ENCODE measurements at regions not wholly inside any gene's neighbourhood (a gene's known extent, or its start where the extent isn't known, plus 50 kb on each side); places are given as distances from the start of the nearest gene placed in this dataset.

GRCh38 chrX:45324941-45325340, 124.3 kb upstream of the DIPK2B start:
- Histone ChIP-seq H3K4me1 (peaks cover 0 to 4% (median 0%) of the 10 kb centered on the region in 4 donors), H3K27ac (no peak overlapping the region), H3K27me3 (no peaks in the 10 kb centered on the region), H3K36me3 (no peaks in the 10 kb centered on the region), H3K4me3 (no peak overlapping the region), H3K9me3 (no peaks in the 10 kb centered on the region)
- 63 to 73% methylated on average over 3 of the region's 3 CpGs for WGBS, 2 donors (ENCODE audit: low coverage in 1 of 2)
- in situ Hi-C loops (cut with MboI; ENCODE audit: low pct_ligation_motif_present in 1 of 4, low pct_unique_long_range_greater_than_20kb in 1 of 4, low sequenced_read_pairs in 3 of 4) (loop anchor here in 3 of 4 donors (25.0 kb wide), 2 partner anchors 1062 to 1087 kb away; no protein-coding TSS in a partner anchor), intact Hi-C loops (cut with DNase I; ENCODE audit: low total_unique reads) (loop anchor here (10.0 kb wide), 1 partner anchor 1080 kb away; no protein-coding TSS in a partner anchor)
- DNase-seq: no peak
- TF ChIP-seq EP300 (IDR thresholded peaks at IDR 0.05; ENCODE audit: low read depth) (no peak), POLR2AphosphoS5 (IDR thresholded peaks at IDR 0.05) (no peak), POLR2A (IDR thresholded peaks at IDR 0.05) (no peak)
- TF ChIP-seq, protein P1, sequence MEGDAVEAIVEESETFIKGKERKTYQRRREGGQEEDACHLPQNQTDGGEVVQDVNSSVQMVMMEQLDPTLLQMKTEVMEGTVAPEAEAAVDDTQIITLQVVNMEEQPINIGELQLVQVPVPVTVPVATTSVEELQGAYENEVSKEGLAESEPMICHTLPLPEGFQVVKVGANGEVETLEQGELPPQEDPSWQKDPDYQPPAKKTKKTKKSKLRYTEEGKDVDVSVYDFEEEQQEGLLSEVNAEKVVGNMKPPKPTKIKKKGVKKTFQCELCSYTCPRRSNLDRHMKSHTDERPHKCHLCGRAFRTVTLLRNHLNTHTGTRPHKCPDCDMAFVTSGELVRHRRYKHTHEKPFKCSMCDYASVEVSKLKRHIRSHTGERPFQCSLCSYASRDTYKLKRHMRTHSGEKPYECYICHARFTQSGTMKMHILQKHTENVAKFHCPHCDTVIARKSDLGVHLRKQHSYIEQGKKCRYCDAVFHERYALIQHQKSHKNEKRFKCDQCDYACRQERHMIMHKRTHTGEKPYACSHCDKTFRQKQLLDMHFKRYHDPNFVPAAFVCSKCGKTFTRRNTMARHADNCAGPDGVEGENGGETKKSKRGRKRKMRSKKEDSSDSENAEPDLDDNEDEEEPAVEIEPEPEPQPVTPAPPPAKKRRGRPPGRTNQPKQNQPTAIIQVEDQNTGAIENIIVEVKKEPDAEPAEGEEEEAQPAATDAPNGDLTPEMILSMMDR (IDR thresholded peaks at IDR 0.05): no peak

DNA sequence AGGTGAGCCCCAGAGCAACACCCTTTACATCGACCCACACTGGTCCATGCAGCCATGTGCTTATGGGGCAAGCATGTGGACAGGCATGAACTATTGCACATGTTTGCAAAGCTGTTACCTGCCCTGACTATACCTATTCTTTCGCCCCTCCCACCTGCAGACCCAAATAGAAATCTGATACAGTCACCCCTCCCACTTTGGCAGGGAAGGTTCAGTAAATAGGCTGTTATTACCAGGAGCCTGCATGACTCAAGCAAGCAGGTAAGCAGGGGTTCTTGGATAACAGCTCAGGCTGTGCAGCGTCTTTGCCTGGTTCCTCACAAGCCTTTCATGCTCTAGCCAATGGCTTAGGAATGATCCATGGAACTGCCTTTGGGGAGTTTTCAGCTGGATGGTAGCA, 122.7 kb upstream of the DIPK2B start:
- Histone ChIP-seq H3K9me3 (no peaks in the 10 kb centered on the region), H3K27me3 (no peaks in the 10 kb centered on the region), H3K27ac (no peak overlapping the region), H3K36me3 (no peaks in the 10 kb centered on the region), H3K4me1 (peaks cover 0 to 4% (median 0%) of the 10 kb centered on the region in 4 donors), H3K4me3 (no peak overlapping the region)
- 85% methylated on average over 3 of the region's 3 CpGs; no CpG with 5 or more reads in 1 of the 2 donors for WGBS, 2 donors (ENCODE audit: low coverage in 1 of 2)
- DNase-seq: no peak
- in situ Hi-C loops (cut with MboI; ENCODE audit: low pct_ligation_motif_present in 1 of 4, low pct_unique_long_range_greater_than_20kb in 1 of 4, low sequenced_read_pairs in 3 of 4): loop anchor here in 2 of 4 donors (25.0 kb wide), 2 partner anchors 1064 to 1089 kb away; no protein-coding TSS in a partner anchor
- TF ChIP-seq POLR2AphosphoS5 (IDR thresholded peaks at IDR 0.05) (no peak), POLR2A (IDR thresholded peaks at IDR 0.05) (no peak), EP300 (IDR thresholded peaks at IDR 0.05; ENCODE audit: low read depth) (no peak)
- TF ChIP-seq, protein P1 (IDR thresholded peaks at IDR 0.05): no peak
- intact Hi-C loops (cut with DNase I; ENCODE audit: low total_unique reads): loop anchor here (10.0 kb wide), 1 partner anchor 1081 kb away; no protein-coding TSS in a partner anchor

DNA sequence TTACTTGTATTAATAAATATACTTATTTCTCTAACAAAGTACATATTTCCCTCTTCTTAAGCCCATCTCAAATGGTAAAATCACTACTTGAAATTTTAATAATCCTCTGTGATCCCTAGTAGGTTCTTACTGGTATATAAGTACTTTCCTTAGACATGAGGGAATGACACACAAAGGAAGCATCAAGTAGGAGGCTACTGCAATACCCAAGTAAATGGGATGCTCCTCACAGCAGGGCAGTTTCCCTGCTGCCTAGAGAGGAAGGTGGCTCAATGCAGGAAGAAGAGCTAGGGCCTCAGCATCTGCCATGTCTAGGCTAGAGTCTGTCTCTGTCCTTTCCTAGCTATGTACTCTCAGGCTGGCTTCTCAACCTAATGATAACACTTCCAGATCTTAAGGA, 122.1 kb upstream of the DIPK2B start:
- Histone ChIP-seq H3K36me3 (no peaks in the 10 kb centered on the region), H3K4me3 (no peak overlapping the region), H3K9me3 (no peaks in the 10 kb centered on the region), H3K4me1 (peaks cover 0 to 4% (median 0%) of the 10 kb centered on the region in 4 donors), H3K27ac (no peak overlapping the region), H3K27me3 (no peaks in the 10 kb centered on the region)
- TF ChIP-seq POLR2AphosphoS5 (IDR thresholded peaks at IDR 0.05) (no peak), EP300 (IDR thresholded peaks at IDR 0.05; ENCODE audit: low read depth) (no peak), POLR2A (IDR thresholded peaks at IDR 0.05) (no peak)
- TF ChIP-seq, protein P1 (IDR thresholded peaks at IDR 0.05): no peak
- no peak for DNase-seq
- in situ Hi-C loops (cut with MboI; ENCODE audit: low pct_ligation_motif_present in 1 of 4, low pct_unique_long_range_greater_than_20kb in 1 of 4, low sequenced_read_pairs in 3 of 4): loop anchor here in 2 of 4 donors (25.0 kb wide), 2 partner anchors 1064 to 1089 kb away; no protein-coding TSS in a partner anchor
- intact Hi-C loops (cut with DNase I; ENCODE audit: low total_unique reads): loop anchor here (10.0 kb wide), 1 partner anchor 1082 kb away; no protein-coding TSS in a partner anchor

DNA sequence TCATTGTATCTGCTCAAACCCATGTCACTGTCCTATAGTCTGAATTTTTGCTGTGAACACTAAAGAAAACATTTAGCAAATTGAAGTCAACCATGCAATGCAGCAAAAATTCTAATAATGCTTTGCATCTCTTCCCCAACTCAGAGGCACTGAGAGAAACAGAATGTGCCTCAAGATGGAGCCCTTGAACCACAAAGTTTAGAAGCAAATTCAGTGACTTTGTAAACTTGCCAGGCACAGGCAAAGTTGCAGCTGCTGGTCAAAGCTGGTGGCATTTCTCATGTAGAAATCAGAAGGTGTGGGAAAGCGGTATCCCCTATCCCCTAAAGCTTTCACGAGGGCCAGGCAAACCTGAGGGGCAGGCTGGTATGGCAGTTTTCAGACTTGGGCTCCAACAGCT, 121.7 kb upstream of the DIPK2B start:
- intact Hi-C loops (cut with DNase I; ENCODE audit: low total_unique reads): loop anchor here (10.0 kb wide), 1 partner anchor 1082 kb away; no protein-coding TSS in a partner anchor
- Histone ChIP-seq H3K27me3 (no peaks in the 10 kb centered on the region), H3K27ac (no peak overlapping the region), H3K36me3 (no peaks in the 10 kb centered on the region), H3K4me1 (peaks cover 0 to 4% (median 0%) of the 10 kb centered on the region in 4 donors), H3K9me3 (no peaks in the 10 kb centered on the region), H3K4me3 (no peak overlapping the region)
- DNase-seq: peak; percentile 34
- in situ Hi-C loops (cut with MboI; ENCODE audit: low pct_ligation_motif_present in 1 of 4, low pct_unique_long_range_greater_than_20kb in 1 of 4, low sequenced_read_pairs in 3 of 4): loop anchor here in 2 of 4 donors (25.0 kb wide), 2 partner anchors 1065 to 1090 kb away; no protein-coding TSS in a partner anchor
- 6% methylated on average over 2 of the region's 2 CpGs; no CpG with 5 or more reads in 1 of the 2 donors for WGBS, 2 donors (ENCODE audit: low coverage in 1 of 2)
- TF ChIP-seq, protein P1 (IDR thresholded peaks at IDR 0.05): peak; percentile 36 to 49 (median 41)
- TF ChIP-seq POLR2A (IDR thresholded peaks at IDR 0.05): no peak

Measured in transverse colon (tissue), 4 donors.